ENCODE measurements at regions not wholly inside any gene's neighbourhood (a gene's known extent, or its start where the extent isn't known, plus 50 kb on each side); places are given as distances from the start of the nearest gene placed in this dataset.

DNA sequence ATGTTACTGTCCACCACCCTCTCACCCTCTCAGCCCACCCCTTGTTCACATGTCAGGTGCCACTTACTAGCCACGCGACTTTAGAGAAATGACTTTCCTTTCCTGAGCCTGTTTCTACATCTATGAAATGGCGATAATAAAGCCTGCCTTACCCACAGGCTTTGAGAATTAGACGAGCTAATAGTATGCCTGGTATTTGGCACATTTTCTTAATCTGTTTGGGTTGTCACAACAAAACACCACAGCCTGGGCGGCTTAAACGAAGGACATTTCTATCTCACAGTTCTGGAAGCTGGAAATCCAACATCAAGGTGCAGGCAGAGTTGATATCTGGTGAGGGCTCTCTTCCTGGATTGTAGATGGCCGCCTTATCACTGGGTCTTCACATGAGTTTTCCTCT, 273.9 kb upstream of the FMN2 start:
- TF ChIP-seq CTCF (IDR thresholded peaks at IDR 0.05) = no peak
- TF ChIP-seq POLR2A (IDR thresholded peaks at IDR 0.05) = no peak

Measured in right lobe of liver (tissue), 4 donors.